Inferior parietal cortex (tissue), 1 donor: ENCODE measurements at regions not wholly inside any gene's neighbourhood (a gene's known extent, or its start where the extent isn't known, plus 50 kb on each side); places are given as distances from the start of the nearest gene placed in this dataset.
"Not testable (repeated sequence)": the region's sequence is repeated elsewhere in the genome, so short reads cannot be mapped to it uniquely, and the experiment has no call there.

Experiments used
- DNase-seq: peaks from one replicate; pipeline ENCODE4 v3.0.0-alpha.2; 2016; ENCODE audit errors: extremely low spot score

- peak; percentile 60 for DNase-seq
Observed at GRCh38 chr1:121519042-121519755, 334.4 kb downstream of the SRGAP2C start.

GRCh38 chr1:121519756-121520286 is 335.0 kb downstream of the SRGAP2C start:
- DNase-seq, result not testable (repeated sequence)

GRCh38 chr1:121522061-121522759 is 337.4 kb downstream of the SRGAP2C start:
- DNase-seq, result no peak

- DNase-seq, result not testable (repeated sequence)
Observed at GRCh38 chr1:121523112-121523511, 338.3 kb downstream of the SRGAP2C start.

GRCh38 chr1:121525355-121525754 is 340.6 kb downstream of the SRGAP2C start:
- DNase-seq, result no peak

- DNase-seq, result not testable (repeated sequence)
Observed at GRCh38 chr1:121528958-121529357, 344.2 kb downstream of the SRGAP2C start.

- DNase-seq, result not testable (repeated sequence)
Observed at GRCh38 chr1:121530026-121530425, 345.3 kb downstream of the SRGAP2C start.

GRCh38 chr1:121531747-121532146 is 347.0 kb downstream of the SRGAP2C start:
- not testable (repeated sequence) for DNase-seq

- not testable (repeated sequence) for DNase-seq
Observed at GRCh38 chr1:121538148-121538547, 353.4 kb downstream of the SRGAP2C start.

- no peak for DNase-seq
Observed at GRCh38 chr1:121538943-121539575, 354.3 kb downstream of the SRGAP2C start.

- DNase-seq, result not testable (repeated sequence)
Observed at GRCh38 chr1:121543988-121544387, 359.2 kb downstream of the SRGAP2C start.

- DNase-seq, result no peak
Observed at GRCh38 chr1:121544500-121544899, 359.7 kb downstream of the SRGAP2C start.

- DNase-seq, result not testable (repeated sequence)
Observed at GRCh38 chr1:121545899-121546298, 361.1 kb downstream of the SRGAP2C start.

- no peak for DNase-seq
Observed at GRCh38 chr1:121546830-121547591, 362.2 kb downstream of the SRGAP2C start.

- not testable (repeated sequence) for DNase-seq
Observed at GRCh38 chr1:121547726-121548125, 363.0 kb downstream of the SRGAP2C start.

- not testable (repeated sequence) for DNase-seq
Observed at GRCh38 chr1:121550817-121551216, 366.0 kb downstream of the SRGAP2C start.

GRCh38 chr1:121551491-121551890 is 366.7 kb downstream of the SRGAP2C start:
- DNase-seq, result not testable (repeated sequence)

- not testable (repeated sequence) for DNase-seq
Observed at GRCh38 chr1:121556560-121556959, 371.8 kb downstream of the SRGAP2C start.

- not testable (repeated sequence) for DNase-seq
Observed at GRCh38 chr1:121558034-121558433, 373.3 kb downstream of the SRGAP2C start.

GRCh38 chr1:121558514-121558913 is 373.7 kb downstream of the SRGAP2C start:
- DNase-seq, result peak; percentile 7

- no peak for DNase-seq
Observed at GRCh38 chr1:121566346-121566745, 381.6 kb downstream of the SRGAP2C start.
